Liver (tissue), 8 donors: ENCODE measurements at regions not wholly inside any gene's neighbourhood (a gene's known extent, or its start where the extent isn't known, plus 50 kb on each side); places are given as distances from the start of the nearest gene placed in this dataset.

ENCODE experiments used
- DNase-seq: peaks from one replicate; pipeline ENCODE4 v3.0.0-alpha.2; 2017; ENCODE audit warnings: low spot score
- H3K27ac ChIP-seq, 2 donors: one replicate each; pipeline ENCODE4 v1.7.0; 2013; ENCODE audit warnings: inconsistent platforms in 2 of 2, low read length in 2 of 2, control low read depth in 1 of 2, low read depth in 1 of 2, mild to moderate bottlenecking in 1 of 2
- H3K27me3 ChIP-seq, 4 donors: one replicate each; pipeline versions ENCODE4 v1.6.1 to v1.7.0; 2013; ENCODE audit warnings: low read length in 3 of 4, inconsistent platforms in 1 of 4, mild to moderate bottlenecking in 1 of 4, moderate library complexity in 1 of 4; ENCODE audit not compliant: control insufficient read depth in 4 of 4, insufficient read depth in 4 of 4
- H3K36me3 ChIP-seq, 4 donors: one replicate each; pipeline versions ENCODE4 v1.6.1 to v1.7.0; 2013; ENCODE audit warnings: low read length in 3 of 4, mild to moderate bottlenecking in 3 of 4, low read depth in 1 of 4, moderate library complexity in 1 of 4; ENCODE audit not compliant: control insufficient read depth in 4 of 4, insufficient read depth in 3 of 4
- H3K4me1 ChIP-seq, 4 donors: one replicate each; pipeline versions ENCODE4 v1.6.1 to v1.7.0; 2013; ENCODE audit warnings: low read length in 3 of 4, mild to moderate bottlenecking in 3 of 4, moderate library complexity in 1 of 4; ENCODE audit not compliant: control insufficient read depth in 4 of 4, insufficient read depth in 4 of 4
- H3K4me3 ChIP-seq, 3 donors: one replicate each; pipeline versions ENCODE4 v1.6.1 to v1.7.0; 2013; ENCODE audit warnings: low read length in 3 of 3, control low read depth in 1 of 3, low read depth in 1 of 3, mild to moderate bottlenecking in 1 of 3
- H3K9ac ChIP-seq, 2 donors: one replicate each; pipeline ENCODE4 v1.7.0; 2013; ENCODE audit warnings: low read length in 2 of 2, mild to moderate bottlenecking in 2 of 2, moderate library complexity in 2 of 2, control low read depth in 1 of 2, low read depth in 1 of 2
- H3K9me3 ChIP-seq, 4 donors: one replicate each; pipeline versions ENCODE4 v1.6.1 to v1.7.0; 2013; ENCODE audit warnings: low read length in 3 of 4; ENCODE audit not compliant: control insufficient read depth in 4 of 4
- CTCF ChIP-seq: fragments of 150-350 bp; IDR thresholded peaks from 2 replicates; pipeline ENCODE4 v1.5.1; 2017; ENCODE audit warnings: improper control_type of control experiment, low read depth, low read length; ENCODE audit not compliant: missing input control
- EGR1 ChIP-seq, 2 donors: IDR thresholded peaks; 2 replicates each; pipeline ENCODE4 v1.6.1; 2016 to 2018; ENCODE audit warnings: antibody characterized with exemption in 2 of 2, low read depth in 2 of 2
- FOXA1 ChIP-seq: IDR thresholded peaks from 2 replicates; pipeline ENCODE4 v1.6.1; 2016; ENCODE audit warnings: antibody characterized with exemption
- FOXA2 ChIP-seq: IDR thresholded peaks from 2 replicates; pipeline ENCODE4 v1.6.1; 2016; ENCODE audit warnings: antibody characterized with exemption
- GABPA ChIP-seq, 2 donors: IDR thresholded peaks in 1 of 2; conservative IDR thresholded peaks in 1 of 2; 2 replicates each; pipeline ENCODE4 v1.6.1; 2016; ENCODE audit warnings: antibody characterized with exemption in 2 of 2, mild to moderate bottlenecking in 1 of 2, moderate library complexity in 1 of 2
- HNF4A ChIP-seq, 2 donors: conservative IDR thresholded peaks; 2 replicates each; pipeline ENCODE4 v1.6.1; 2016; ENCODE audit warnings: antibody characterized with exemption in 2 of 2, mild to moderate bottlenecking in 2 of 2
- JUND ChIP-seq, 2 donors: IDR thresholded peaks; 2 replicates each; pipeline ENCODE4 v1.6.1; 2016; ENCODE audit warnings: antibody characterized with exemption in 2 of 2
- MAX ChIP-seq: IDR thresholded peaks from 2 replicates; pipeline ENCODE4 v1.6.1; 2016; ENCODE audit warnings: antibody characterized with exemption
- NR2F2 ChIP-seq: IDR thresholded peaks from 2 replicates; pipeline ENCODE4 v1.6.1; 2016; ENCODE audit warnings: antibody characterized with exemption
- RAD21 ChIP-seq, 2 donors: IDR thresholded peaks; 2 replicates each; pipeline ENCODE4 v1.6.1; 2016; ENCODE audit warnings: antibody characterized with exemption in 2 of 2, mild to moderate bottlenecking in 2 of 2
- REST ChIP-seq: IDR thresholded peaks from 2 replicates; pipeline ENCODE4 v1.6.1; 2016; ENCODE audit warnings: antibody characterized with exemption, mild to moderate bottlenecking
- RXRA ChIP-seq, 2 donors: IDR thresholded peaks; 2 replicates each; pipeline ENCODE4 v1.6.1; 2017 to 2018; ENCODE audit warnings: antibody characterized with exemption in 2 of 2, mild to moderate bottlenecking in 1 of 2
- SP1 ChIP-seq: IDR thresholded peaks from 2 replicates; pipeline ENCODE4 v1.6.1; 2018; ENCODE audit warnings: antibody characterized with exemption, mild to moderate bottlenecking
- TAF1 ChIP-seq: conservative IDR thresholded peaks from 2 replicates; pipeline ENCODE4 v1.6.1; 2016; ENCODE audit warnings: antibody characterized with exemption, mild to moderate bottlenecking
- YY1 ChIP-seq: IDR thresholded peaks from 2 replicates; pipeline ENCODE4 v1.6.1; 2016; ENCODE audit warnings: antibody characterized with exemption, mild to moderate bottlenecking
- WGBS: extraction: QIAGEN DNeasy Blood & Tissue Kit; methylation state at CpG from one replicate; pipeline ENCODE4 v1.1.7; 2013; 5-methylcytosine and 5-hydroxymethylcytosine counted together
- TF ChIP-seq, protein P1 (sequence below): IDR thresholded peaks from 2 replicates; pipeline ENCODE4 v1.6.1; 2016; ENCODE audit warnings: antibody characterized with exemption
- donor health status: healthy.
- donor health status: healthy.
- donor health status: healthy.
- donor health status: healthy.
- donor health status: healthy.

DNA sequence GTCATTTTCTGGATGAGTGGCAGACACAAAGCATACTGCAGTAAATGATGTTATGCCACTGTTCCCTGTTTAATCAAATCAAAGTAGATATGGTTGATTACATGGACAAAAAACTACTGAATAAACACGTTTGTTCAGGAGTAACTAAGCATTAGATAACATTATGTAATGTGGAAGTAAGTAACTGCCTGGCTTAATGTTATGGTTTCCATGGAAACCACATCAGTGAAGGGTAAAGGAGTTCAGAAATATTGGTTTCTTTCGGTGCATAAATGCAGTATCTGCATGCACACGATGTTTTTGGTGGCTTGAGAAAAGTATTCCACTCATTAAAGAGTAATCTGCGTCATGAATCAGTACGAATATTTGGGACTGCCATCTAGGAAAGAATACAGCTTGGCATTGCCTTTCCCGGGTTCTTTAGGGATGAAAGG lies 131.3 kb upstream of the PRKCQ start:
- TF ChIP-seq YY1 (no peak), CTCF (no peak), FOXA1 (no peak), RXRA (IDR thresholded peaks at IDR 0.05) (no peak), TAF1 (no peak), SP1 (no peak), HNF4A (conservative IDR thresholded peaks at IDR 0.05) (no peak), REST (no peak), RAD21 (IDR thresholded peaks at IDR 0.05) (no peak), MAX (no peak), FOXA2 (no peak)
- TF ChIP-seq, protein P1, sequence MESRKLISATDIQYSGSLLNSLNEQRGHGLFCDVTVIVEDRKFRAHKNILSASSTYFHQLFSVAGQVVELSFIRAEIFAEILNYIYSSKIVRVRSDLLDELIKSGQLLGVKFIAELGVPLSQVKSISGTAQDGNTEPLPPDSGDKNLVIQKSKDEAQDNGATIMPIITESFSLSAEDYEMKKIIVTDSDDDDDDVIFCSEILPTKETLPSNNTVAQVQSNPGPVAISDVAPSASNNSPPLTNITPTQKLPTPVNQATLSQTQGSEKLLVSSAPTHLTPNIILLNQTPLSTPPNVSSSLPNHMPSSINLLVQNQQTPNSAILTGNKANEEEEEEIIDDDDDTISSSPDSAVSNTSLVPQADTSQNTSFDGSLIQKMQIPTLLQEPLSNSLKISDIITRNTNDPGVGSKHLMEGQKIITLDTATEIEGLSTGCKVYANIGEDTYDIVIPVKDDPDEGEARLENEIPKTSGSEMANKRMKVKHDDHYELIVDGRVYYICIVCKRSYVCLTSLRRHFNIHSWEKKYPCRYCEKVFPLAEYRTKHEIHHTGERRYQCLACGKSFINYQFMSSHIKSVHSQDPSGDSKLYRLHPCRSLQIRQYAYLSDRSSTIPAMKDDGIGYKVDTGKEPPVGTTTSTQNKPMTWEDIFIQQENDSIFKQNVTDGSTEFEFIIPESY = no peak
- no peak for DNase-seq
- no peak overlapping the region for H3K9ac ChIP-seq
- WGBS = 68% methylated on average over 6 of the region's 6 CpGs
- H3K27ac ChIP-seq = no peak overlapping the region
- H3K36me3 ChIP-seq = no peaks in the 10 kb centered on the region
- no peak overlapping the region for H3K4me3 ChIP-seq
- no peaks in the 10 kb centered on the region for H3K9me3 ChIP-seq
- no peaks in the 10 kb centered on the region for H3K27me3 ChIP-seq
- H3K4me1 ChIP-seq = no peaks in the 10 kb centered on the region

GRCh38 chr10:6707352-6707751 lies 127.3 kb upstream of the PRKCQ start:
- Histone ChIP-seq H3K9me3 (no peaks in the 10 kb centered on the region), H3K4me3 (no peak overlapping the region), H3K27ac (no peak overlapping the region), H3K9ac (no peak overlapping the region), H3K36me3 (no peaks in the 10 kb centered on the region), H3K27me3 (no peaks in the 10 kb centered on the region), H3K4me1 (no peaks in the 10 kb centered on the region)
- no peak for TF ChIP-seq JUND (IDR thresholded peaks at IDR 0.05)
- TF ChIP-seq YY1 = no peak
- TF ChIP-seq REST = no peak
- TF ChIP-seq TAF1 = no peak
- TF ChIP-seq MAX = no peak
- TF ChIP-seq GABPA (IDR thresholded peaks at IDR 0.05 in 1 of 2, conservative IDR thresholded peaks at IDR 0.05 in 1 of 2) = no peak
- no peak for TF ChIP-seq EGR1 (IDR thresholded peaks at IDR 0.05; ENCODE audit: low read depth in 2 of 2)
- TF ChIP-seq NR2F2 = no peak
- no peak for DNase-seq
- WGBS = 45% methylated on average over 4 of the region's 4 CpGs
